ENCODE measurements at regions not wholly inside any gene's neighbourhood (a gene's known extent, or its start where the extent isn't known, plus 50 kb on each side); places are given as distances from the start of the nearest gene placed in this dataset.

- no peak overlapping the region for H3K27ac ChIP-seq
- no peak overlapping the region for H3K4me3 ChIP-seq
- no peaks in the 10 kb centered on the region for H3K36me3 ChIP-seq (replicated peaks in 1 of 2)
- 73 to 90% (median 80%) methylated on average over 5 of the region's 5 CpGs for WGBS, 4 donors
- DNase-seq, result no peak
- TF ChIP-seq POLR2A (IDR thresholded peaks at IDR 0.05), result no peak
- TF ChIP-seq CTCF (IDR thresholded peaks at IDR 0.05), result no peak
- no peaks in the 10 kb centered on the region for H3K9me3 ChIP-seq (replicated peaks in 1 of 3)
- intact Hi-C loops (cut with DNase I), result no loop called here
- H3K27me3 ChIP-seq, result no peaks in the 10 kb centered on the region
- H3K4me1 ChIP-seq (replicated peaks in 1 of 2), result no peaks in the 10 kb centered on the region
These were observed 314.9 kb downstream of the ZNF326 start for GRCh38 chr1:90309806-90310205.

- no peak for DNase-seq
- intact Hi-C loops (cut with DNase I), result no loop called here
- Histone ChIP-seq H3K27me3 (no peaks in the 10 kb centered on the region), H3K4me1 (replicated peaks in 1 of 2) (no peaks in the 10 kb centered on the region), H3K27ac (no peak overlapping the region), H3K36me3 (replicated peaks in 1 of 2) (no peaks in the 10 kb centered on the region), H3K9me3 (replicated peaks in 1 of 3) (no peaks in the 10 kb centered on the region), H3K4me3 (no peak overlapping the region)
- 9 to 57% (median 47%) methylated on average over 1 of the region's 1 CpG for WGBS, 4 donors
- TF ChIP-seq POLR2A (IDR thresholded peaks at IDR 0.05), result no peak
- no peak for TF ChIP-seq CTCF (IDR thresholded peaks at IDR 0.05)
These were observed 313.5 kb downstream of the ZNF326 start for GRCh38 chr1:90308421-90308820.

GRCh38 chr1:90305577-90305976 is 310.7 kb downstream of the ZNF326 start:
- Histone ChIP-seq H3K4me3 (no peak overlapping the region), H3K36me3 (replicated peaks in 1 of 2) (no peaks in the 10 kb centered on the region), H3K9me3 (replicated peaks in 1 of 3) (no peaks in the 10 kb centered on the region), H3K27me3 (no peaks in the 10 kb centered on the region), H3K27ac (no peak overlapping the region), H3K4me1 (replicated peaks in 1 of 2) (no peaks in the 10 kb centered on the region)
- DNase-seq, result no peak
- TF ChIP-seq CTCF (IDR thresholded peaks at IDR 0.05) (no peak), POLR2A (IDR thresholded peaks at IDR 0.05) (no peak)
- intact Hi-C loops (cut with DNase I), result no loop called here

- H3K27me3 ChIP-seq, result no peaks in the 10 kb centered on the region
- no peak for TF ChIP-seq POLR2A (IDR thresholded peaks at IDR 0.05)
- no peak for TF ChIP-seq CTCF (IDR thresholded peaks at IDR 0.05)
- no peak for DNase-seq
- intact Hi-C loops (cut with DNase I), result no loop called here
- H3K4me3 ChIP-seq, result no peak overlapping the region
- WGBS, 4 donors, result 29 to 53% (median 50%) methylated on average over 5 of the region's 5 CpGs
- no peaks in the 10 kb centered on the region for H3K4me1 ChIP-seq (replicated peaks in 1 of 2)
- H3K9me3 ChIP-seq (replicated peaks in 1 of 3), result no peaks in the 10 kb centered on the region
- H3K27ac ChIP-seq, result no peak overlapping the region
- no peaks in the 10 kb centered on the region for H3K36me3 ChIP-seq (replicated peaks in 1 of 2)
These were observed 301.4 kb downstream of the ZNF326 start for GRCh38 chr1:90296327-90296726.

Data from adrenal gland (tissue), 9 donors.